ENCODE measurements at regions not wholly inside any gene's neighbourhood (a gene's known extent, or its start where the extent isn't known, plus 50 kb on each side); places are given as distances from the start of the nearest gene placed in this dataset.

- no peak for TF ChIP-seq POLR2A (IDR thresholded peaks at IDR 0.05; ENCODE audit: low read depth, low read length)
- no peak for TF ChIP-seq POLR2AphosphoS5 (IDR thresholded peaks at IDR 0.05; ENCODE audit: low read depth, low read length)
- no peak for TF ChIP-seq TAF1 (IDR thresholded peaks at IDR 0.05; ENCODE audit: low read depth, low read length)
- TF ChIP-seq POU2F2 (IDR thresholded peaks at IDR 0.05; ENCODE audit: low read depth, low read length), result no peak
Measured at GRCh38 chr7:45978010-45978681, 57.1 kb upstream of the IGFBP3 start.
